Thyroid gland (tissue), 4 donors: ENCODE measurements at regions not wholly inside any gene's neighbourhood (a gene's known extent, or its start where the extent isn't known, plus 50 kb on each side); places are given as distances from the start of the nearest gene placed in this dataset.

ENCODE experiments used
- DNase-seq, 2 donors: peaks; one replicate each; pipeline ENCODE4 v3.0.0-alpha.2; 2019
- H3K27ac ChIP-seq, 3 donors: fragments of 200-600 bp; sonication (generic); 1 replicate in 2 of 3; 2 replicates in 1 of 3; pipeline ENCODE4 v1.5.1; 2016 to 2019; ENCODE audit warnings: mild to moderate bottlenecking in 1 of 3, moderate library complexity in 1 of 3
- H3K27me3 ChIP-seq: fragments of 200-600 bp; sonication (generic); one replicate; pipeline ENCODE4 v1.5.1; 2019
- H3K36me3 ChIP-seq, 2 donors: fragments of 200-600 bp; sonication (generic); one replicate each; pipeline ENCODE4 v1.5.1; 2016 to 2019
- H3K4me1 ChIP-seq, 2 donors: fragments of 200-600 bp; sonication (generic); one replicate each; pipeline ENCODE4 v1.5.1; 2017 to 2019
- H3K4me3 ChIP-seq, 3 donors: fragments of 200-600 bp; sonication (generic); replicated peaks in 1 of 3; 1 replicate in 2 of 3; 2 replicates in 1 of 3; pipeline ENCODE4 v1.5.1; 2016; ENCODE audit warnings: mild to moderate bottlenecking in 1 of 3
- H3K9me3 ChIP-seq: fragments of 200-600 bp; sonication (generic); one replicate; pipeline ENCODE4 v1.5.1; 2017
- CTCF ChIP-seq, 6 experiments: fragments of 200-600 bp in 3 of 6; fragments of 450-650 bp in 3 of 6; sonication (generic) in 3 of 6; IDR thresholded peaks; one replicate each; pipeline ENCODE4 v1.5.1; 2016 to 2019; ENCODE audit warnings: antibody characterized with exemption in 6 of 6, mild to moderate bottlenecking in 2 of 6, inconsistent platforms in 1 of 6, moderate library complexity in 1 of 6
- POLR2A ChIP-seq, 2 donors: fragments of 450-650 bp; IDR thresholded peaks; one replicate each; pipeline ENCODE4 v1.6.1; 2017; ENCODE audit warnings: antibody characterized with exemption in 2 of 2, mild to moderate bottlenecking in 2 of 2, moderate library complexity in 1 of 2
- WGBS, 2 donors: methylation state at CpG; one replicate each; pipeline ENCODE4 v1.1.5; 2017; 5-methylcytosine and 5-hydroxymethylcytosine counted together
- intact Hi-C: fragments of 100-400 bp; cut with DNase I; formaldehyde crosslinking; loops from one replicate; pipeline ENCODE4 v1.15.1; 2023

GRCh38 chr4:126056116-126056650 lies 741.4 kb downstream of the FAT4 start:
- WGBS, 2 donors: 70 to 73% methylated on average over 2 of the region's 2 CpGs
- Histone ChIP-seq H3K4me3 (no peak overlapping the region), H3K27ac (no peak overlapping the region), H3K36me3 (no peaks in the 10 kb centered on the region), H3K4me1 (no peaks in the 10 kb centered on the region), H3K27me3 (no peaks in the 10 kb centered on the region), H3K9me3 (no peaks in the 10 kb centered on the region)
- intact Hi-C loops: no loop called here
- TF ChIP-seq POLR2A (IDR thresholded peaks at IDR 0.05): no peak
- TF ChIP-seq CTCF (IDR thresholded peaks at IDR 0.05): no peak
- DNase-seq: no peak

GRCh38 chr4:126057371-126057770 lies 742.6 kb downstream of the FAT4 start:
- Histone ChIP-seq H3K4me1 (no peaks in the 10 kb centered on the region), H3K36me3 (no peaks in the 10 kb centered on the region), H3K4me3 (no peak overlapping the region), H3K27me3 (no peaks in the 10 kb centered on the region), H3K27ac (no peak overlapping the region), H3K9me3 (no peaks in the 10 kb centered on the region)
- intact Hi-C loops: no loop called here
- TF ChIP-seq POLR2A (IDR thresholded peaks at IDR 0.05) (no peak), CTCF (IDR thresholded peaks at IDR 0.05) (no peak)
- DNase-seq: no peak

- H3K27ac ChIP-seq: no peak overlapping the region
- H3K36me3 ChIP-seq: no peaks in the 10 kb centered on the region
- no peaks in the 10 kb centered on the region for H3K27me3 ChIP-seq
- no peak overlapping the region for H3K4me3 ChIP-seq
- no peaks in the 10 kb centered on the region for H3K4me1 ChIP-seq
- no peak for DNase-seq
- intact Hi-C loops: no loop called here
- no peak for TF ChIP-seq POLR2A (IDR thresholded peaks at IDR 0.05)
- TF ChIP-seq CTCF (IDR thresholded peaks at IDR 0.05): no peak
- WGBS, 2 donors: 93 to 94% methylated on average over 2 of the region's 2 CpGs
- no peaks in the 10 kb centered on the region for H3K9me3 ChIP-seq
These were observed 743.8 kb downstream of the FAT4 start for GRCh38 chr4:126058596-126058995.

GRCh38 chr4:126061655-126062054 lies 746.9 kb downstream of the FAT4 start:
- Histone ChIP-seq H3K9me3 (no peaks in the 10 kb centered on the region), H3K36me3 (no peaks in the 10 kb centered on the region), H3K4me1 (no peaks in the 10 kb centered on the region), H3K27ac (no peak overlapping the region), H3K27me3 (no peaks in the 10 kb centered on the region), H3K4me3 (no peak overlapping the region)
- DNase-seq: no peak
- intact Hi-C loops: no loop called here
- 89 to 96% methylated on average over 4 of the region's 4 CpGs for WGBS, 2 donors
- TF ChIP-seq POLR2A (IDR thresholded peaks at IDR 0.05): no peak
- no peak for TF ChIP-seq CTCF (IDR thresholded peaks at IDR 0.05)

- intact Hi-C loops: no loop called here
- Histone ChIP-seq H3K36me3 (no peaks in the 10 kb centered on the region), H3K9me3 (no peaks in the 10 kb centered on the region), H3K4me1 (no peaks in the 10 kb centered on the region), H3K4me3 (no peak overlapping the region), H3K27ac (no peak overlapping the region), H3K27me3 (no peaks in the 10 kb centered on the region)
- TF ChIP-seq POLR2A (IDR thresholded peaks at IDR 0.05) (no peak), CTCF (IDR thresholded peaks at IDR 0.05) (no peak)
- no peak for DNase-seq
These were observed 750.3 kb downstream of the FAT4 start for GRCh38 chr4:126065016-126065415.
